Prostate gland (tissue), 2 donors: ENCODE measurements at regions not wholly inside any gene's neighbourhood (a gene's known extent, or its start where the extent isn't known, plus 50 kb on each side); places are given as distances from the start of the nearest gene placed in this dataset.

Experiments
- POLR2A ChIP-seq: fragments of 450-650 bp; IDR thresholded peaks from one replicate; pipeline ENCODE4 v1.6.1; 2016; ENCODE audit warnings: antibody characterized with exemption, mild to moderate bottlenecking
- TF ChIP-seq, protein P1 (sequence below), 4 experiments: fragments of 200-600 bp in 2 of 4; fragments of 450-650 bp in 2 of 4; sonication (generic) in 2 of 4; IDR thresholded peaks; 1 replicate in 3 of 4; 2 replicates in 1 of 4; pipeline ENCODE4 v1.5.1; 2016 to 2019; ENCODE audit warnings: antibody characterized with exemption in 4 of 4, mild to moderate bottlenecking in 2 of 4, moderate library complexity in 2 of 4

GRCh38 chr9:117916291-117916690 is 212.1 kb downstream of the TLR4 start:
- TF ChIP-seq, protein P1, sequence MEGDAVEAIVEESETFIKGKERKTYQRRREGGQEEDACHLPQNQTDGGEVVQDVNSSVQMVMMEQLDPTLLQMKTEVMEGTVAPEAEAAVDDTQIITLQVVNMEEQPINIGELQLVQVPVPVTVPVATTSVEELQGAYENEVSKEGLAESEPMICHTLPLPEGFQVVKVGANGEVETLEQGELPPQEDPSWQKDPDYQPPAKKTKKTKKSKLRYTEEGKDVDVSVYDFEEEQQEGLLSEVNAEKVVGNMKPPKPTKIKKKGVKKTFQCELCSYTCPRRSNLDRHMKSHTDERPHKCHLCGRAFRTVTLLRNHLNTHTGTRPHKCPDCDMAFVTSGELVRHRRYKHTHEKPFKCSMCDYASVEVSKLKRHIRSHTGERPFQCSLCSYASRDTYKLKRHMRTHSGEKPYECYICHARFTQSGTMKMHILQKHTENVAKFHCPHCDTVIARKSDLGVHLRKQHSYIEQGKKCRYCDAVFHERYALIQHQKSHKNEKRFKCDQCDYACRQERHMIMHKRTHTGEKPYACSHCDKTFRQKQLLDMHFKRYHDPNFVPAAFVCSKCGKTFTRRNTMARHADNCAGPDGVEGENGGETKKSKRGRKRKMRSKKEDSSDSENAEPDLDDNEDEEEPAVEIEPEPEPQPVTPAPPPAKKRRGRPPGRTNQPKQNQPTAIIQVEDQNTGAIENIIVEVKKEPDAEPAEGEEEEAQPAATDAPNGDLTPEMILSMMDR (IDR thresholded peaks at IDR 0.05), result no peak
- TF ChIP-seq POLR2A, result no peak
